ENCODE measurements at regions not wholly inside any gene's neighbourhood (a gene's known extent, or its start where the extent isn't known, plus 50 kb on each side); places are given as distances from the start of the nearest gene placed in this dataset.

GRCh38 chr9:90995516-90995915 is 193.9 kb downstream of the SYK start:
- intact Hi-C loops (cut with micrococcal nuclease; ENCODE audit: unreplicated experiment), result no loop called here
- Mint-ChIP-seq H3K36me3 (ENCODE audit: insufficient read depth, unreplicated experiment) (no peaks in the 10 kb centered on the region), H3K27me3 (ENCODE audit: unreplicated experiment) (no peaks in the 10 kb centered on the region), H3K4me1 (ENCODE audit: low read depth, unreplicated experiment) (peaks cover 26% of the 10 kb centered on the region), H3K4me3 (ENCODE audit: low read depth, unreplicated experiment) (no peak overlapping the region), H3K9me3 (ENCODE audit: low read depth, unreplicated experiment) (peaks cover 2% of the 10 kb centered on the region), H3K27ac (ENCODE audit: unreplicated experiment) (no peak overlapping the region)
- no TSS peak for BruUV-seq (replicated peaks)
- no peak for DNase-seq
- CTCF ChIA-PET, result interaction anchor here (1.0 kb wide), 1 partner anchor 24 kb away, joined by 3 read pairs; no protein-coding TSS in a partner anchor
- TF ChIP-seq, protein P1, sequence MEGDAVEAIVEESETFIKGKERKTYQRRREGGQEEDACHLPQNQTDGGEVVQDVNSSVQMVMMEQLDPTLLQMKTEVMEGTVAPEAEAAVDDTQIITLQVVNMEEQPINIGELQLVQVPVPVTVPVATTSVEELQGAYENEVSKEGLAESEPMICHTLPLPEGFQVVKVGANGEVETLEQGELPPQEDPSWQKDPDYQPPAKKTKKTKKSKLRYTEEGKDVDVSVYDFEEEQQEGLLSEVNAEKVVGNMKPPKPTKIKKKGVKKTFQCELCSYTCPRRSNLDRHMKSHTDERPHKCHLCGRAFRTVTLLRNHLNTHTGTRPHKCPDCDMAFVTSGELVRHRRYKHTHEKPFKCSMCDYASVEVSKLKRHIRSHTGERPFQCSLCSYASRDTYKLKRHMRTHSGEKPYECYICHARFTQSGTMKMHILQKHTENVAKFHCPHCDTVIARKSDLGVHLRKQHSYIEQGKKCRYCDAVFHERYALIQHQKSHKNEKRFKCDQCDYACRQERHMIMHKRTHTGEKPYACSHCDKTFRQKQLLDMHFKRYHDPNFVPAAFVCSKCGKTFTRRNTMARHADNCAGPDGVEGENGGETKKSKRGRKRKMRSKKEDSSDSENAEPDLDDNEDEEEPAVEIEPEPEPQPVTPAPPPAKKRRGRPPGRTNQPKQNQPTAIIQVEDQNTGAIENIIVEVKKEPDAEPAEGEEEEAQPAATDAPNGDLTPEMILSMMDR (IDR thresholded peaks at IDR 0.05; ENCODE audit: unreplicated experiment), result no peak

DNA sequence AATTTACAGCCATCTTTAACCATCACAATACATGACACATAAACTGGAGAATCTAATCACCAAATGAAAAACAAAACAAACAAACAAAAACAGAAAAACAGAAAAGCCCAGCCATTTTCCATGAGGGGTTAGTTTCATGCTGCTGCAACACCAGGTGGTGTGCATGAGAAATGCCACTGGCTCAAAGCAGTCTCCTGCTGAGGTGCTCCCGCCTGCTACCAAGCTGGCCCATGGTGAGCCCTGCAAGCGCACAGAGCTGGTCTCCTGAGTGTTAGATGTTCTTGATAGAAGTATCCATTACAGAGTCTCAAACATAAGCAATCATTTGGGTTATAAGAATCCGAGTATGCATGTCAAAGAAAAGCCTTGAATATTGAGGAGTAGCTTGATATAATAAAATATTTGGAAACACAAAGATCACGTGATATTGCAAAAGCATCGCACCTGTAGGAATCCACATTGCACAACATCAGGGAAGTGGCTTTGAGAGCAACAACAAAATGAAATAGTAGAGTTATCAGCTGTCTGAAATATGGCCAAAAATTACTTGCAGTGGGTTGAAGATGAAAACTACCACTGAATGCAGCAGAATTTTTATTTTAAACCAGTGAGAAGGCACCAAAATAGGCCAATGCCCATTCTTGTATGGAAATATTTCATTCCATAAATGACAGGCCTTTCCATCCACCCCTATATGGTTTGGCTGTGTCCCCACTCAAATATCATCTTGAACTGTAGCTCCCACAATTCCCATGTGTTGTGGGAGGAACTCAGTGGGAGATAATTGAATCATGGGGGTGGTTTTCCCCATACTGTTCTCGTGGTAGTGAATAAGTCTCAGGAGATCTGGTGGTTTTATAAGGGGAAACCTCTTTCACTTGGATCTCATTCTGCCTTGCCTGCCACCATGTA is 194.8 kb downstream of the SYK start:
- TF ChIP-seq, protein P1 (IDR thresholded peaks at IDR 0.05; ENCODE audit: unreplicated experiment), result no peak
- no peak overlapping the region for H3K27ac Mint-ChIP-seq (ENCODE audit: unreplicated experiment)
- BruUV-seq (replicated peaks), result no TSS peak
- H3K4me3 Mint-ChIP-seq (ENCODE audit: low read depth, unreplicated experiment), result no peak overlapping the region
- no peak for DNase-seq
- peaks cover 24% of the 10 kb centered on the region for H3K4me1 Mint-ChIP-seq (ENCODE audit: low read depth, unreplicated experiment)
- no peaks in the 10 kb centered on the region for H3K27me3 Mint-ChIP-seq (ENCODE audit: unreplicated experiment)
- peaks cover 1% of the 10 kb centered on the region for H3K9me3 Mint-ChIP-seq (ENCODE audit: low read depth, unreplicated experiment)
- CTCF ChIA-PET, result interaction anchor here (1.0 kb wide), 1 partner anchor 25 kb away, joined by 3 read pairs; no protein-coding TSS in a partner anchor
- intact Hi-C loops (cut with micrococcal nuclease; ENCODE audit: unreplicated experiment), result no loop called here
- no peaks in the 10 kb centered on the region for H3K36me3 Mint-ChIP-seq (ENCODE audit: insufficient read depth, unreplicated experiment)

GRCh38 chr9:90998573-90998972 is 197.0 kb downstream of the SYK start:
- TF ChIP-seq, protein P1 (IDR thresholded peaks at IDR 0.05; ENCODE audit: unreplicated experiment), result no peak
- CTCF ChIA-PET, result no interaction called here
- intact Hi-C loops (cut with micrococcal nuclease; ENCODE audit: unreplicated experiment), result no loop called here
- Mint-ChIP-seq H3K4me1 (ENCODE audit: low read depth, unreplicated experiment) (peaks cover 10% of the 10 kb centered on the region), H3K36me3 (ENCODE audit: insufficient read depth, unreplicated experiment) (no peaks in the 10 kb centered on the region), H3K9me3 (ENCODE audit: low read depth, unreplicated experiment) (peaks cover 2% of the 10 kb centered on the region), H3K27me3 (ENCODE audit: unreplicated experiment) (no peaks in the 10 kb centered on the region), H3K4me3 (ENCODE audit: low read depth, unreplicated experiment) (no peak overlapping the region), H3K27ac (ENCODE audit: unreplicated experiment) (no peak overlapping the region)
- no peak for DNase-seq
- BruUV-seq (replicated peaks), result no TSS peak

DNA sequence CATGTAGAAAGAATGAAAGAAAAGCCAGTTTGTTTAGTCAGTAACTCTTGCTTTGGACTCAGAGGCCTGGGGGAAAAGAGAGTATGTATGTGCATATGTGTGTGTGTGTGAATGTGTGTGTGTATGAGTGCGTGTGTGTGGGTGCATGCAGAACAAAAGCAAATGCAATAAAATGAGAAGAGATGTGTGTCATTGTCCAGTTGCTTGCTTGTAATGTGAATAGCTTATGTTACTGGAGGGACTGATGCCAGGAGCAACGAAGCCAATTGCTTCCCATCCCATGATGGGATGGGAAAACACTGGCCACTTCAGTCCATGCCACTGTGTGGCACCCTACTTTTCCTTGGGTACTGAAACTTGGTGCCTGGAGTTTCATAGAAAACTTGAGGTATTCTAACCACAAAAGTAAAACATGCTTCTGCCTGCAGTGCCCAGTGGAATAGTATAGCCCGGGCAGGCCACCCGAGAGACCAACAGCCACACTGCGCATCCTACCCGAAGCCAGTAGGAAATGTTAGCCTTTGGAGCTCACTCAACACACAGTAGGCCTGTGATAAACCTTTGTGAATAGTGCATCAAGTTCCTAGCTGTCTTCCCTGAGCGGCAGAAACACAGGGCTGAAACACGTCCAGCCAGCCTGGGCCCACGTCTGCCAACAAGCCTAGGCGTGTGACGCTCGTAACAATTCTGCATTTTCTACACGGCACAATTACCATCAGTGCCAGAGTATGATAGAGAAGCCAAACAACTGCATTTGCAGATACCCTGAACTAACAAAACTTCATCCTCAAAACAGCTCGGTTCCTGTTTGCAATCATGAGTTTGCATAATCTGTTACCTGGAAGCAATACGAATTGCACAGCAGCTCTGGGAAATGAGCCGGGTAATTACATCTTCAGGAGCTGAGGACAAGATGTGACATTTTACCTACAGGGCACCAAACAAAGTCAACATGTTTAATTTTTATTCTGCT is 198.1 kb downstream of the SYK start:
- Mint-ChIP-seq H3K4me3 (ENCODE audit: low read depth, unreplicated experiment) (no peak overlapping the region), H3K27ac (ENCODE audit: unreplicated experiment) (no peak overlapping the region), H3K4me1 (ENCODE audit: low read depth, unreplicated experiment) (peaks cover 10% of the 10 kb centered on the region), H3K27me3 (ENCODE audit: unreplicated experiment) (no peaks in the 10 kb centered on the region), H3K9me3 (ENCODE audit: low read depth, unreplicated experiment) (peaks cover 2% of the 10 kb centered on the region), H3K36me3 (ENCODE audit: insufficient read depth, unreplicated experiment) (no peaks in the 10 kb centered on the region)
- CTCF ChIA-PET, result no interaction called here
- intact Hi-C loops (cut with micrococcal nuclease; ENCODE audit: unreplicated experiment), result no loop called here
- TF ChIP-seq, protein P1 (IDR thresholded peaks at IDR 0.05; ENCODE audit: unreplicated experiment), result no peak
- no peak for DNase-seq
- BruUV-seq (replicated peaks), result no TSS peak

Measured in Calu3 (cell line).